ENCODE measurements at regions not wholly inside any gene's neighbourhood (a gene's known extent, or its start where the extent isn't known, plus 50 kb on each side); places are given as distances from the start of the nearest gene placed in this dataset.

DNA sequence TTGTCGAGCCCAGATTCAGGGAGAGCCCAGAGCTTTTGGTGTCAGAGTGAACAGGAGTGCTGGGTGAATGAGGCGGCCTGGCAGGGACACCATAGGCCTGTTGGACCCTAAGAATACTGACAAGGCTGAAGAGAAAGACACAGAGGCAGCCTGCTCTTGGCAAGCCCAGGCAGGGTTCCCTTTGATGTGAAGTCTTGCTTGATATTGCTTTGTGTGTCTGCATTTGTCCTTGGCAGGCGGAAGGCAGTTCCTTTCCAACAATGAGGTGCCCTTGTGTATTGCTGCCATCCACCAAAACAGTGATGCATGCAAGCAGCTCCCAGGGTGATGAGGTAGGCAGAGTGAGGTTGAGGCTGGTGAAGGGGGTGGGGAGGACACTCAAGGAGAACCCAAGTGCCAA is 152.7 kb upstream of the TSC22D2 start:
- peaks cover 3% of the 10 kb centered on the region for H3K27me3 Mint-ChIP-seq (ENCODE audit: unreplicated experiment)
- TF ChIP-seq, protein P1, sequence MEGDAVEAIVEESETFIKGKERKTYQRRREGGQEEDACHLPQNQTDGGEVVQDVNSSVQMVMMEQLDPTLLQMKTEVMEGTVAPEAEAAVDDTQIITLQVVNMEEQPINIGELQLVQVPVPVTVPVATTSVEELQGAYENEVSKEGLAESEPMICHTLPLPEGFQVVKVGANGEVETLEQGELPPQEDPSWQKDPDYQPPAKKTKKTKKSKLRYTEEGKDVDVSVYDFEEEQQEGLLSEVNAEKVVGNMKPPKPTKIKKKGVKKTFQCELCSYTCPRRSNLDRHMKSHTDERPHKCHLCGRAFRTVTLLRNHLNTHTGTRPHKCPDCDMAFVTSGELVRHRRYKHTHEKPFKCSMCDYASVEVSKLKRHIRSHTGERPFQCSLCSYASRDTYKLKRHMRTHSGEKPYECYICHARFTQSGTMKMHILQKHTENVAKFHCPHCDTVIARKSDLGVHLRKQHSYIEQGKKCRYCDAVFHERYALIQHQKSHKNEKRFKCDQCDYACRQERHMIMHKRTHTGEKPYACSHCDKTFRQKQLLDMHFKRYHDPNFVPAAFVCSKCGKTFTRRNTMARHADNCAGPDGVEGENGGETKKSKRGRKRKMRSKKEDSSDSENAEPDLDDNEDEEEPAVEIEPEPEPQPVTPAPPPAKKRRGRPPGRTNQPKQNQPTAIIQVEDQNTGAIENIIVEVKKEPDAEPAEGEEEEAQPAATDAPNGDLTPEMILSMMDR (IDR thresholded peaks at IDR 0.05; ENCODE audit: partially characterized antibody, unreplicated experiment): no peak
- H3K9me3 Mint-ChIP-seq (ENCODE audit: unreplicated experiment): peaks cover 3% of the 10 kb centered on the region
- H3K4me1 Mint-ChIP-seq (ENCODE audit: low read depth, unreplicated experiment): peaks cover 30% of the 10 kb centered on the region
- H3K27ac Mint-ChIP-seq (ENCODE audit: unreplicated experiment): no peak overlapping the region
- DNase-seq: no peak
- peaks cover 5% of the 10 kb centered on the region for H3K36me3 Mint-ChIP-seq (ENCODE audit: unreplicated experiment)
- H3K4me3 Mint-ChIP-seq (ENCODE audit: unreplicated experiment): no peak overlapping the region

DNA sequence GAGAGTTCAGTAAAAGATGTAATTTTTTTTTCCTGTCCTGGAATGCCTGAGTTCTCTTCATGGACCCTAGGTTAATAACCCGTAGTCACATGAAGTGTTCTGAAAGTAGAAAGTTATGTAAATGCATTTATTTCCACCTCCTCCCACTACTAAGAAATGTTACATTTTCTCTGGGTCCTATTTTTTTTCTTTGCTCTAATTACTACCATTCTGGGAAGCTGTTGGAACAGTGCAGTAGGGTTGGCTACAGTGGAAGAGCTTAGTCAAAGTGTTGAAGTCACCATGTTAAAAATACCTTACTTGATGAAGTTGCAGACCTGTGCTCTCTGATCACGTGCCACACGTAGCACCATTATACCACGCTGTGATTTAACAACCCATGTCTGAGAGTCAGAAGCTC is 153.8 kb upstream of the TSC22D2 start:
- Mint-ChIP-seq H3K4me3 (ENCODE audit: unreplicated experiment) (no peak overlapping the region), H3K36me3 (ENCODE audit: unreplicated experiment) (peaks cover 2% of the 10 kb centered on the region), H3K27ac (ENCODE audit: unreplicated experiment) (no peak overlapping the region), H3K27me3 (ENCODE audit: unreplicated experiment) (peaks cover 14% of the 10 kb centered on the region), H3K9me3 (ENCODE audit: unreplicated experiment) (peaks cover 11% of the 10 kb centered on the region), H3K4me1 (ENCODE audit: low read depth, unreplicated experiment) (peaks cover 38% of the 10 kb centered on the region)
- DNase-seq: no peak
- TF ChIP-seq, protein P1 (IDR thresholded peaks at IDR 0.05; ENCODE audit: partially characterized antibody, unreplicated experiment): no peak

DNA sequence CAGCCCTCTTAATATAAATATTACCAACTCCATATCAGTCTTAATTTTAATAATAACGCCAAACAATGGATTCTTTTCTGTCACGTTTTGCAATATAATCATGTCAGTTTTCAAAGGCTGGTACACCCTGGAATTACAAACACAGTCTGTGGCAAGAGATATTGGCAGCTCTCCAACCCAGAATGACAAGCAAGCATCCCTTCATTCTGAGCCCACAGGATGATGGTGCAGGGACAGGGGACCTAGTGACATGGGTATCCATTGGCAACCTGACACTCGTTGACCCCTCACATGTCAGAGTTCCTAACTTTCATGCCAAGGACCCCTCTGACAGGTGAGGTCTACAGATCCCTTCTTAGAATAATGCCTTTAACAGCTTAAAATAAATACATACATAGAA is 154.5 kb upstream of the TSC22D2 start:
- no peak for DNase-seq
- Mint-ChIP-seq H3K36me3 (ENCODE audit: unreplicated experiment) (no peaks in the 10 kb centered on the region), H3K9me3 (ENCODE audit: unreplicated experiment) (peaks cover 14% of the 10 kb centered on the region), H3K27me3 (ENCODE audit: unreplicated experiment) (peaks cover 16% of the 10 kb centered on the region), H3K4me1 (ENCODE audit: low read depth, unreplicated experiment) (peaks cover 45% of the 10 kb centered on the region), H3K27ac (ENCODE audit: unreplicated experiment) (no peak overlapping the region), H3K4me3 (ENCODE audit: unreplicated experiment) (no peak overlapping the region)
- TF ChIP-seq, protein P1 (IDR thresholded peaks at IDR 0.05; ENCODE audit: partially characterized antibody, unreplicated experiment): no peak

DNA sequence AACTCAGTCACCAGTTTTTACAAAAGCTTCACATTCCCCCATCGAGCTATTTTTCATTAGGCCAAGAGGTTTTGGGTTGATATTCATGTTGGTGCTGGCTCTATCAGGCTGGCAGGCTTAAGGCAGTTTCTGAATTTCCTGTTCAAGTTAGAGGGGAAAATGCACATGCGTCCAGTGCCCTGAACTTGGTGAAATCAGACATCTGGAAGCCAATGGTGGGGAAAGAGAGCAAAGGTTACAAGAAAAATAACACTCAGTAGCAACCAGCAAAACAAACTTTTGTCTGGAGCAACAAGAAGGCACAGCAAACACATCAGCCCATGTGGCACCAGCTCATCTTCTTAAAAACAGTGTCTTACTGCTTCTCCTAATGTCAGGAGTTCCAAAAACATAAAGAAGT is 155.6 kb upstream of the TSC22D2 start:
- Mint-ChIP-seq H3K4me3 (ENCODE audit: unreplicated experiment) (no peak overlapping the region), H3K9me3 (ENCODE audit: unreplicated experiment) (peaks cover 21% of the 10 kb centered on the region), H3K36me3 (ENCODE audit: unreplicated experiment) (no peaks in the 10 kb centered on the region), H3K27ac (ENCODE audit: unreplicated experiment) (peak overlapping the region; percentile 77), H3K27me3 (ENCODE audit: unreplicated experiment) (peaks cover 17% of the 10 kb centered on the region), H3K4me1 (ENCODE audit: low read depth, unreplicated experiment) (peaks cover 55% of the 10 kb centered on the region)
- no peak for DNase-seq
- TF ChIP-seq, protein P1 (IDR thresholded peaks at IDR 0.05; ENCODE audit: partially characterized antibody, unreplicated experiment): no peak

DNA sequence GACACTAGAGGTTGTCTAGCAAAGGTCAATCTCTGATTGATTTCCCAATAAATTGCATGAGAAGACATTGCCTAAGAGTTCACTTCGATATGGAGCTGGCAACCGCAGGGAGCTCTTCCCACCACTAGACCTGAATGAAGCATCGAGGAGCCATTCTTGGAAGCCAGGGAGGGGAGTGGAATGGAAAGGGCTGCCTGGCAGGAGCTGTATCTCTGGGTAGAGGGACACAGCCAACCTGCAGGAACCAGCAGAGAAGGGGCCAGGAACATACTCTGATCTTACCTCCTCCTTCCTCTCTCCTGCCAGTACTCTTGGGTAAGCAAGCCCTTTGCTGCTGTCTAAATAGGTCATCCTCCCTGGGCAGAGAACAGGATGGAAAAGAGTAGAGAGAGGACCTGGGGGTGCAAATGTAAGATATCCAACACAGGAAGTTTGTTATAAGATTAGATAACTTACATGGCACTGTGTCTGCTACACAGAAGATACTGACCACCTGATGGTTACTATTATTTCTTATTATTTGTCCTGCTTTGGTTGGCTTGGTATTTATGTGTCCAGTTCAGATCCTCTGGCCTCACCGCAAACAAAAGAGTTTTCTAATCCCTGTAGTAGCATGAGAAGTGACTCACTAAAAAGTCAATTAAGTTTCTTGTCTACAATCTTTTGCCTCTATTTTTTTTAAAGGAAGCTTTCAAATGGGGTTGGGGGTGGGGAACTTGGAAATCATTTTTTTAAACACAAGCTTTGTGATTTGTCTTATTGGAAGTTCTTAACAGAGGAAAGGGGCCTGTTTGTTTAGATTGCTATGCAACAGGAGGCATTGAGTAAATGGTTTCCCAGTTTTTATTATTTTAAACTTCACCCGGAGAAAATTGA is 156.7 kb upstream of the TSC22D2 start:
- H3K27me3 Mint-ChIP-seq (ENCODE audit: unreplicated experiment): peaks cover 22% of the 10 kb centered on the region
- no peaks in the 10 kb centered on the region for H3K36me3 Mint-ChIP-seq (ENCODE audit: unreplicated experiment)
- DNase-seq: no peak
- H3K4me3 Mint-ChIP-seq (ENCODE audit: unreplicated experiment): peak overlapping the region; percentile 26
- peaks cover 63% of the 10 kb centered on the region for H3K4me1 Mint-ChIP-seq (ENCODE audit: low read depth, unreplicated experiment)
- H3K27ac Mint-ChIP-seq (ENCODE audit: unreplicated experiment): peak overlapping the region; percentile 99
- peaks cover 26% of the 10 kb centered on the region for H3K9me3 Mint-ChIP-seq (ENCODE audit: unreplicated experiment)
- TF ChIP-seq, protein P1 (IDR thresholded peaks at IDR 0.05; ENCODE audit: partially characterized antibody, unreplicated experiment): no peak
